ENCODE measurements at regions not wholly inside any gene's neighbourhood (a gene's known extent, or its start where the extent isn't known, plus 50 kb on each side); places are given as distances from the start of the nearest gene placed in this dataset.

- Histone ChIP-seq H3K27ac (ENCODE audit: low read depth, low read length, poor library complexity, severe bottlenecking) (no peak overlapping the region), H3K27me3 (ENCODE audit: insufficient read depth, low read length) (no peaks in the 10 kb centered on the region), H3K9ac (ENCODE audit: low read length) (no peak overlapping the region), H2AFZ (ENCODE audit: low read length) (no peak overlapping the region), H4K20me1 (ENCODE audit: insufficient read depth, low read length) (no peaks in the 10 kb centered on the region), H3K4me3 (ENCODE audit: low read depth, low read length, poor library complexity, severe bottlenecking) (no peak overlapping the region), H3K36me3 (ENCODE audit: insufficient read depth, low read length) (no peaks in the 10 kb centered on the region), H3F3A (ENCODE audit: insufficient read depth, low read length) (no peaks in the 10 kb centered on the region), H3K4me2 (ENCODE audit: low read length) (no peak overlapping the region), H3K4me1 (ENCODE audit: insufficient read depth, low read length, severe bottlenecking) (no peaks in the 10 kb centered on the region), H3K9me2 (ENCODE audit: low read depth, low read length) (no peaks in the 10 kb centered on the region), H3K79me2 (ENCODE audit: insufficient read depth, low read length) (no peaks in the 10 kb centered on the region), H3K9me3 (ENCODE audit: low read length) (no peaks in the 10 kb centered on the region)
- no peak for TF ChIP-seq CTCF (IDR thresholded peaks at IDR 0.05; ENCODE audit: low read length)
- TF ChIP-seq EZH2 (IDR thresholded peaks at IDR 0.05; ENCODE audit: borderline replicate concordance, low read length) = no peak
These were observed 469.1 kb downstream of the GJA1 start for GRCh38 chr6:121904559-121904958.

GRCh38 chr6:121912905-121913304 is 477.5 kb downstream of the GJA1 start:
- TF ChIP-seq EZH2 (IDR thresholded peaks at IDR 0.05; ENCODE audit: borderline replicate concordance, low read length) = no peak
- Histone ChIP-seq H3K4me3 (ENCODE audit: low read depth, low read length, poor library complexity, severe bottlenecking) (no peak overlapping the region), H2AFZ (ENCODE audit: low read length) (no peak overlapping the region), H3K36me3 (ENCODE audit: insufficient read depth, low read length) (no peaks in the 10 kb centered on the region), H3K27ac (ENCODE audit: low read depth, low read length, poor library complexity, severe bottlenecking) (no peak overlapping the region), H3K27me3 (ENCODE audit: insufficient read depth, low read length) (no peaks in the 10 kb centered on the region), H3F3A (ENCODE audit: insufficient read depth, low read length) (no peaks in the 10 kb centered on the region), H4K20me1 (ENCODE audit: insufficient read depth, low read length) (no peaks in the 10 kb centered on the region), H3K9ac (ENCODE audit: low read length) (no peak overlapping the region), H3K4me2 (ENCODE audit: low read length) (no peak overlapping the region), H3K79me2 (ENCODE audit: insufficient read depth, low read length) (no peaks in the 10 kb centered on the region), H3K9me3 (ENCODE audit: low read length) (no peaks in the 10 kb centered on the region), H3K4me1 (ENCODE audit: insufficient read depth, low read length, severe bottlenecking) (no peaks in the 10 kb centered on the region), H3K9me2 (ENCODE audit: low read depth, low read length) (no peaks in the 10 kb centered on the region)

GRCh38 chr6:121917263-121917829 is 481.9 kb downstream of the GJA1 start:
- Histone ChIP-seq H3K36me3 (ENCODE audit: insufficient read depth, low read length) (no peaks in the 10 kb centered on the region), H3K4me3 (ENCODE audit: low read depth, low read length, poor library complexity, severe bottlenecking) (no peak overlapping the region), H3K27me3 (ENCODE audit: insufficient read depth, low read length) (no peaks in the 10 kb centered on the region), H3K27ac (ENCODE audit: low read depth, low read length, poor library complexity, severe bottlenecking) (no peak overlapping the region), H3K4me1 (ENCODE audit: insufficient read depth, low read length, severe bottlenecking) (no peaks in the 10 kb centered on the region), H3K79me2 (ENCODE audit: insufficient read depth, low read length) (no peaks in the 10 kb centered on the region), H3K9ac (ENCODE audit: low read length) (no peak overlapping the region), H4K20me1 (ENCODE audit: insufficient read depth, low read length) (no peaks in the 10 kb centered on the region), H2AFZ (ENCODE audit: low read length) (no peak overlapping the region), H3F3A (ENCODE audit: insufficient read depth, low read length) (no peaks in the 10 kb centered on the region), H3K9me2 (ENCODE audit: low read depth, low read length) (no peaks in the 10 kb centered on the region), H3K9me3 (ENCODE audit: low read length) (no peaks in the 10 kb centered on the region), H3K4me2 (ENCODE audit: low read length) (no peak overlapping the region)
- TF ChIP-seq CTCF (IDR thresholded peaks at IDR 0.05; ENCODE audit: low read length) (no peak), EZH2 (IDR thresholded peaks at IDR 0.05; ENCODE audit: borderline replicate concordance, low read length) (no peak)

All from OCI-LY1 (cell line).